ENCODE measurements at regions not wholly inside any gene's neighbourhood (a gene's known extent, or its start where the extent isn't known, plus 50 kb on each side); places are given as distances from the start of the nearest gene placed in this dataset.

DNA sequence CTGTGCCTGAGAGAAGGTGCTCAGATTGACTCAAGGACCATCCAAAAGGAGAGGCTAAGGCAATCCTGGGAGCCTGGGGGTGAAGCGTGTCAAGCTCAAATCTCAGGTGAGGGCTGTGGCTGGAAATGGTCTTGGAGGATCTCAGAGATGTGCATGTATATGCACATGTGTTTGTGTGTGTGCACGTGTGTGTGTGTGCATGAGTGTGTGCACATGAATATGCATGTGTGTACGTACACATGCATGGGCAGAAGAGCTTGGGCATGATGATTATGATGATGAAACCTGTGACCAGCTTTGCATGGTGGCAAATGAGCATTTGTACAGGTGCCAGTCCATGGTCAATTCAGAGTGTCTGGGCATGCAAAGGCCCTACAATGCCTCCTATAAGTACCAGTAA is 326.6 kb downstream of the CXCL12 start:
- no peak for ATAC-seq
- no peak for TF ChIP-seq ISL1 (CRISPR knock-in tag; IDR thresholded peaks at IDR 0.05)
- TF ChIP-seq ZFP30 (CRISPR knock-in tag; IDR thresholded peaks at IDR 0.05): no peak
- TF ChIP-seq ZNF8 (CRISPR knock-in tag; IDR thresholded peaks at IDR 0.05): no peak
- no peak for TF ChIP-seq BACH2 (CRISPR knock-in tag; IDR thresholded peaks at IDR 0.05; ENCODE audit: borderline replicate concordance)
- TF ChIP-seq, protein P1, sequence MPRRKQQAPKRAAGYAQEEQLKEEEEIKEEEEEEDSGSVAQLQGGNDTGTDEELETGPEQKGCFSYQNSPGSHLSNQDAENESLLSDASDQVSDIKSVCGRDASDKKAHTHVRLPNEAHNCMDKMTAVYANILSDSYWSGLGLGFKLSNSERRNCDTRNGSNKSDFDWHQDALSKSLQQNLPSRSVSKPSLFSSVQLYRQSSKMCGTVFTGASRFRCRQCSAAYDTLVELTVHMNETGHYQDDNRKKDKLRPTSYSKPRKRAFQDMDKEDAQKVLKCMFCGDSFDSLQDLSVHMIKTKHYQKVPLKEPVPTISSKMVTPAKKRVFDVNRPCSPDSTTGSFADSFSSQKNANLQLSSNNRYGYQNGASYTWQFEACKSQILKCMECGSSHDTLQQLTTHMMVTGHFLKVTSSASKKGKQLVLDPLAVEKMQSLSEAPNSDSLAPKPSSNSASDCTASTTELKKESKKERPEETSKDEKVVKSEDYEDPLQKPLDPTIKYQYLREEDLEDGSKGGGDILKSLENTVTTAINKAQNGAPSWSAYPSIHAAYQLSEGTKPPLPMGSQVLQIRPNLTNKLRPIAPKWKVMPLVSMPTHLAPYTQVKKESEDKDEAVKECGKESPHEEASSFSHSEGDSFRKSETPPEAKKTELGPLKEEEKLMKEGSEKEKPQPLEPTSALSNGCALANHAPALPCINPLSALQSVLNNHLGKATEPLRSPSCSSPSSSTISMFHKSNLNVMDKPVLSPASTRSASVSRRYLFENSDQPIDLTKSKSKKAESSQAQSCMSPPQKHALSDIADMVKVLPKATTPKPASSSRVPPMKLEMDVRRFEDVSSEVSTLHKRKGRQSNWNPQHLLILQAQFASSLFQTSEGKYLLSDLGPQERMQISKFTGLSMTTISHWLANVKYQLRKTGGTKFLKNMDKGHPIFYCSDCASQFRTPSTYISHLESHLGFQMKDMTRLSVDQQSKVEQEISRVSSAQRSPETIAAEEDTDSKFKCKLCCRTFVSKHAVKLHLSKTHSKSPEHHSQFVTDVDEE (CRISPR knock-in tag; IDR thresholded peaks at IDR 0.05): no peak
- no peak for TF ChIP-seq SNAI2 (CRISPR knock-in tag; IDR thresholded peaks at IDR 0.05)
- no peak for TF ChIP-seq OSR1 (CRISPR knock-in tag; IDR thresholded peaks at IDR 0.05)
- no peak for TF ChIP-seq CSDC2 (CRISPR knock-in tag; IDR thresholded peaks at IDR 0.05)
- no peak for TF ChIP-seq ZFP3 (CRISPR knock-in tag; IDR thresholded peaks at IDR 0.05)
- TF ChIP-seq ZNF565 (CRISPR knock-in tag; conservative IDR thresholded peaks at IDR 0.05; ENCODE audit: low read depth): no peak
- no peak for TF ChIP-seq TCF4 (CRISPR knock-in tag; IDR thresholded peaks at IDR 0.05; ENCODE audit: borderline replicate concordance)
- TF ChIP-seq RARB (CRISPR knock-in tag; IDR thresholded peaks at IDR 0.05): no peak
- no peak for TF ChIP-seq GLIS3 (CRISPR knock-in tag; IDR thresholded peaks at IDR 0.05)
- TF ChIP-seq, protein P2, sequence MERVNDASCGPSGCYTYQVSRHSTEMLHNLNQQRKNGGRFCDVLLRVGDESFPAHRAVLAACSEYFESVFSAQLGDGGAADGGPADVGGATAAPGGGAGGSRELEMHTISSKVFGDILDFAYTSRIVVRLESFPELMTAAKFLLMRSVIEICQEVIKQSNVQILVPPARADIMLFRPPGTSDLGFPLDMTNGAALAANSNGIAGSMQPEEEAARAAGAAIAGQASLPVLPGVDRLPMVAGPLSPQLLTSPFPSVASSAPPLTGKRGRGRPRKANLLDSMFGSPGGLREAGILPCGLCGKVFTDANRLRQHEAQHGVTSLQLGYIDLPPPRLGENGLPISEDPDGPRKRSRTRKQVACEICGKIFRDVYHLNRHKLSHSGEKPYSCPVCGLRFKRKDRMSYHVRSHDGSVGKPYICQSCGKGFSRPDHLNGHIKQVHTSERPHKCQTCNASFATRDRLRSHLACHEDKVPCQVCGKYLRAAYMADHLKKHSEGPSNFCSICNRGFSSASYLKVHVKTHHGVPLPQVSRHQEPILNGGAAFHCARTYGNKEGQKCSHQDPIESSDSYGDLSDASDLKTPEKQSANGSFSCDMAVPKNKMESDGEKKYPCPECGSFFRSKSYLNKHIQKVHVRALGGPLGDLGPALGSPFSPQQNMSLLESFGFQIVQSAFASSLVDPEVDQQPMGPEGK (CRISPR knock-in tag; IDR thresholded peaks at IDR 0.05; ENCODE audit: borderline replicate concordance): no peak
- TF ChIP-seq, protein P3, sequence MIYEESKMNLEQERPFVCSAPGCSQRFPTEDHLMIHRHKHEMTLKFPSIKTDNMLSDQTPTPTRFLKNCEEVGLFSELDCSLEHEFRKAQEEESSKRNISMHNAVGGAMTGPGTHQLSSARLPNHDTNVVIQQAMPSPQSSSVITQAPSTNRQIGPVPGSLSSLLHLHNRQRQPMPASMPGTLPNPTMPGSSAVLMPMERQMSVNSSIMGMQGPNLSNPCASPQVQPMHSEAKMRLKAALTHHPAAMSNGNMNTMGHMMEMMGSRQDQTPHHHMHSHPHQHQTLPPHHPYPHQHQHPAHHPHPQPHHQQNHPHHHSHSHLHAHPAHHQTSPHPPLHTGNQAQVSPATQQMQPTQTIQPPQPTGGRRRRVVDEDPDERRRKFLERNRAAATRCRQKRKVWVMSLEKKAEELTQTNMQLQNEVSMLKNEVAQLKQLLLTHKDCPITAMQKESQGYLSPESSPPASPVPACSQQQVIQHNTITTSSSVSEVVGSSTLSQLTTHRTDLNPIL (CRISPR knock-in tag; IDR thresholded peaks at IDR 0.05; ENCODE audit: low read depth): no peak
- TF ChIP-seq ZNF70 (CRISPR knock-in tag; IDR thresholded peaks at IDR 0.05): no peak
- TF ChIP-seq, protein P4, sequence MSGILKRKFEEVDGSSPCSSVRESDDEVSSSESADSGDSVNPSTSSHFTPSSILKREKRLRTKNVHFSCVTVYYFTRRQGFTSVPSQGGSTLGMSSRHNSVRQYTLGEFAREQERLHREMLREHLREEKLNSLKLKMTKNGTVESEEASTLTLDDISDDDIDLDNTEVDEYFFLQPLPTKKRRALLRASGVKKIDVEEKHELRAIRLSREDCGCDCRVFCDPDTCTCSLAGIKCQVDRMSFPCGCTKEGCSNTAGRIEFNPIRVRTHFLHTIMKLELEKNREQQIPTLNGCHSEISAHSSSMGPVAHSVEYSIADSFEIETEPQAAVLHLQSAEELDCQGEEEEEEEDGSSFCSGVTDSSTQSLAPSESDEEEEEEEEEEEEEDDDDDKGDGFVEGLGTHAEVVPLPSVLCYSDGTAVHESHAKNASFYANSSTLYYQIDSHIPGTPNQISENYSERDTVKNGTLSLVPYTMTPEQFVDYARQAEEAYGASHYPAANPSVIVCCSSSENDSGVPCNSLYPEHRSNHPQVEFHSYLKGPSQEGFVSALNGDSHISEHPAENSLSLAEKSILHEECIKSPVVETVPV (CRISPR knock-in tag; IDR thresholded peaks at IDR 0.05): no peak
- TF ChIP-seq ZC3H10 (CRISPR knock-in tag; IDR thresholded peaks at IDR 0.05): no peak

DNA sequence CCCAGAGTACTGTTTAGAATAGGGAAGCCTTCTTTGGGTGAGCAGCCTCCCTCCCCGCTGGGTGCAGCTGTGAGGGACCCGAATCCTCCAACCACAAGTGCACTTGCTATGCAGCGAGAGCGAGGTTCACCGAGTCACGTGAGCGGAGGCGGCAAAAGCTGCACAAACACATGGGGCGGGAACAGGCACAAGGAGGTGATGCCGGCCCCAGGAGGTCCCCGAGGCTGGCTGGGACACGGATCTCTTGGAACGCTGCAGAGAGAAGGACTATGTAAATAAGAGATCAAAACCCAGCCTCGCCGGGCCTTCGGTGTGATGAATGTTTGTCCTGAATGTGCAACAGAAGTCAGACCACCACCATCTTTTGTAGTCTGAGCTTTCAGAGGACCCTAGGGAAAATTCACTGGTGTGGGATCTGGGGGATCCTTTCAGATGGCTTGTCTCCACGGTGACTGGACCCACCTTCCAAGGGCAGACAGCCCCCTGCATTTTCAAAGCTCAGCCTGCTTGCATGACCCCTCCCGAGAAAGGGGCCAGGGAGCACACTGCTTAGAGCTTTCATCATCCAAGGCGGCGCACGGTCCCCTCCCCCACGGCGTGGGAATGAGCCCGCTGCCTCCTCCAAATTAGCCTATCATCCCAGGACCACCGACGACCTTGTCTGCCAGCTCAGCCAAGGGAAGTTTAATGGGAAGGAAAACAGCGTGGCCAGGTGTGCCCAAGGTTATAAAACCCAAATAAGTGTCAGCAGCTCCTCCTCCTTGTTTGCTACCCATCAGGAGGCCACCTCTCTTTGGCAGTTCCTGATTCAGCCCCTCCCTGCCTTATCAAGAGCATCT is 327.7 kb downstream of the CXCL12 start:
- no peak for ATAC-seq
- TF ChIP-seq GLIS3 (CRISPR knock-in tag; IDR thresholded peaks at IDR 0.05): no peak
- no peak for TF ChIP-seq ZFP3 (CRISPR knock-in tag; IDR thresholded peaks at IDR 0.05)
- TF ChIP-seq, protein P4 (CRISPR knock-in tag; IDR thresholded peaks at IDR 0.05): no peak

DNA sequence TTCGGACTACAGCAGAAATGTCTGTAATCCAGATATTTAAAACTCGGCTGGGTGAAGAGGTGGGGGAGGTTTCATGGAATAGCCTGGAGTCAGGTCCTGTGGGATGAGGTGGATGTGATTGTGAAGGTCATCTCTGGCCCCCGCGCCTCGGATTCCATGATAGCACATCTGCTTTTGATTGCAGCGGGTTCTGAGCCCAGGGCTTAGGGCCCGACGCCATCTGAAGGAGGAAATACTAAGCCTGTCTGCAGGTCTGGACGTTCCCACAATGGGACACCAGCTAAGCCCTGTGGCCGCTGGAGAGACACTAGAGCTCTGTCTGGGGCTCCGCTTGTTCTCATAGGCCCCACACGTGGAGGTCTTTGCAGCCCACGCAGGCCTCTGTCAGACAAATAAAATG is 328.7 kb downstream of the CXCL12 start:
- no peak for ATAC-seq
- TF ChIP-seq RARB (CRISPR knock-in tag; IDR thresholded peaks at IDR 0.05) (no peak), ZC3H10 (CRISPR knock-in tag; IDR thresholded peaks at IDR 0.05) (no peak), ARNTL (CRISPR knock-in tag; IDR thresholded peaks at IDR 0.05; ENCODE audit: borderline replicate concordance, low read depth) (no peak), ZNF565 (CRISPR knock-in tag; conservative IDR thresholded peaks at IDR 0.05; ENCODE audit: low read depth) (no peak), ESRRG (CRISPR knock-in tag; IDR thresholded peaks at IDR 0.05) (no peak), GLIS3 (CRISPR knock-in tag; IDR thresholded peaks at IDR 0.05) (no peak), ZFP3 (CRISPR knock-in tag; IDR thresholded peaks at IDR 0.05) (no peak), BACH2 (CRISPR knock-in tag; IDR thresholded peaks at IDR 0.05; ENCODE audit: borderline replicate concordance) (no peak), ZNF8 (CRISPR knock-in tag; IDR thresholded peaks at IDR 0.05) (no peak), CSDC2 (CRISPR knock-in tag; IDR thresholded peaks at IDR 0.05) (no peak), ISL1 (CRISPR knock-in tag; IDR thresholded peaks at IDR 0.05) (no peak)
- TF ChIP-seq, protein P5, sequence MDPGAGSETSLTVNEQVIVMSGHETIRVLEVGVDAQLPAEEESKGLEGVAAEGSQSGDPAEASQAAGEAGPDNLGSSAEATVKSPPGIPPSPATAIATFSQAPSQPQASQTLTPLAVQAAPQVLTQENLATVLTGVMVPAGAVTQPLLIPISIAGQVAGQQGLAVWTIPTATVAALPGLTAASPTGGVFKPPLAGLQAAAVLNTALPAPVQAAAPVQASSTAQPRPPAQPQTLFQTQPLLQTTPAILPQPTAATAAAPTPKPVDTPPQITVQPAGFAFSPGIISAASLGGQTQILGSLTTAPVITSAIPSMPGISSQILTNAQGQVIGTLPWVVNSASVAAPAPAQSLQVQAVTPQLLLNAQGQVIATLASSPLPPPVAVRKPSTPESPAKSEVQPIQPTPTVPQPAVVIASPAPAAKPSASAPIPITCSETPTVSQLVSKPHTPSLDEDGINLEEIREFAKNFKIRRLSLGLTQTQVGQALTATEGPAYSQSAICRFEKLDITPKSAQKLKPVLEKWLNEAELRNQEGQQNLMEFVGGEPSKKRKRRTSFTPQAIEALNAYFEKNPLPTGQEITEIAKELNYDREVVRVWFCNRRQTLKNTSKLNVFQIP (CRISPR knock-in tag; IDR thresholded peaks at IDR 0.05; ENCODE audit: borderline replicate concordance, low read depth): no peak
- TF ChIP-seq, protein P2 (CRISPR knock-in tag; IDR thresholded peaks at IDR 0.05; ENCODE audit: borderline replicate concordance): no peak

Measured in SK-N-SH treated with all-trans-retinoic acid at 6 μM for 48 hours (cell line).